GM23338 (cell line): ENCODE measurements at regions not wholly inside any gene's neighbourhood (a gene's known extent, or its start where the extent isn't known, plus 50 kb on each side); places are given as distances from the start of the nearest gene placed in this dataset.

Experiments used
- ATAC-seq: fragments of 200-7000 bp; cut with Tn5 transposase; 3 replicates; pipeline ENCODE4 v1.9.1; 2020
- DNase-seq: peaks from one replicate; pipeline ENCODE4 v3.0.0-alpha.2; 2015; ENCODE audit warnings: low spot score
- H2AFZ ChIP-seq: fragments of 200-600 bp; sonication (generic); 2 replicates; pipeline ENCODE4 v1.8.0; 2016; ENCODE audit warnings: antibody characterized with exemption, mild to moderate bottlenecking, moderate library complexity
- H3F3A ChIP-seq: fragments of 200-600 bp; sonication (generic); replicated peaks from 2 replicates; pipeline ENCODE4 v1.8.0; 2017; ENCODE audit warnings: antibody characterized with exemption, mixed run types, low read depth
- H3K27ac ChIP-seq: fragments of 200-600 bp; sonication (generic); 2 replicates; pipeline ENCODE4 v1.6.1; 2016; ENCODE audit warnings: low read depth
- H3K27me3 ChIP-seq: fragments of 200-600 bp; sonication (generic); 2 replicates; pipeline ENCODE4 v1.8.0; 2016; ENCODE audit warnings: mild to moderate bottlenecking, mixed run types, moderate library complexity; ENCODE audit not compliant: insufficient read depth
- H3K36me3 ChIP-seq: fragments of 200-600 bp; sonication (generic); 2 replicates; pipeline ENCODE4 v1.8.0; 2016; ENCODE audit warnings: mild to moderate bottlenecking; ENCODE audit not compliant: insufficient read depth
- H3K4me1 ChIP-seq: fragments of 200-600 bp; sonication (generic); 2 replicates; pipeline ENCODE4 v1.8.0; 2016; ENCODE audit warnings: mild to moderate bottlenecking, moderate library complexity; ENCODE audit not compliant: insufficient read depth
- H3K4me2 ChIP-seq: fragments of 200-600 bp; sonication (generic); 2 replicates; pipeline ENCODE4 v1.7.1; 2017; ENCODE audit warnings: mixed run types
- H3K4me3 ChIP-seq: fragments of 200-600 bp; sonication (generic); 2 replicates; pipeline ENCODE4 v1.6.1; 2016; ENCODE audit warnings: mixed run types
- H3K79me2 ChIP-seq: fragments of 200-600 bp; sonication (generic); replicated peaks from 2 replicates; pipeline ENCODE4 v1.8.0; 2017; ENCODE audit warnings: mild to moderate bottlenecking; ENCODE audit not compliant: insufficient read depth
- H3K9me2 ChIP-seq: fragments of 200-600 bp; sonication (generic); 2 replicates; pipeline ENCODE4 v1.8.0; 2017; ENCODE audit not compliant: insufficient read depth
- H4K20me1 ChIP-seq: fragments of 200-600 bp; sonication (generic); replicated peaks from 2 replicates; pipeline ENCODE4 v1.8.0; 2017; ENCODE audit warnings: mild to moderate bottlenecking; ENCODE audit not compliant: insufficient read depth
- H3K27ac Mint-ChIP-seq: 2 replicates; pipeline ENCODE4 v1.8.0; 2020; ENCODE audit warnings: inconsistent platforms, mild to moderate bottlenecking, moderate library complexity, mixed read lengths
- H3K27me3 Mint-ChIP-seq: 3 replicates; pipeline ENCODE4 v1.8.0; 2022; ENCODE audit warnings: low read depth, mild to moderate bottlenecking, moderate library complexity, mixed read lengths, inconsistent platforms; ENCODE audit not compliant: insufficient read depth, poor library complexity
- H3K36me3 Mint-ChIP-seq: 3 replicates; pipeline ENCODE4 v1.8.0; 2021; ENCODE audit warnings: low read depth, mild to moderate bottlenecking, inconsistent platforms, moderate library complexity, mixed read lengths
- H3K4me1 Mint-ChIP-seq: 3 replicates; pipeline ENCODE4 v1.8.0; 2020; ENCODE audit warnings: mild to moderate bottlenecking, inconsistent platforms, mixed read lengths
- H3K4me3 Mint-ChIP-seq: 3 replicates; pipeline ENCODE4 v1.8.0; 2021; ENCODE audit warnings: moderate library complexity, mild to moderate bottlenecking, inconsistent platforms, mixed read lengths
- H3K9me3 Mint-ChIP-seq: 3 replicates; pipeline ENCODE4 v1.8.0; 2020; ENCODE audit warnings: moderate library complexity, mild to moderate bottlenecking, inconsistent platforms, mixed read lengths
- CREB1 ChIP-seq: fragments of 250-450 bp; sonication (Bioruptor Pico); IDR thresholded peaks from 2 replicates; pipeline ENCODE4 v1.5.0; 2020; ENCODE audit warnings: low read depth, mild to moderate bottlenecking, moderate library complexity
- CTCF ChIP-seq, 2 experiments: fragments of 200-600 bp in 1 of 2; sonication (generic) in 1 of 2; conservative IDR thresholded peaks; 2 replicates each; pipeline versions ENCODE4 v1.5.1 to v1.6.1; 2016 to 2017; ENCODE audit warnings: antibody characterized with exemption in 2 of 2, low read depth in 2 of 2, mild to moderate bottlenecking in 2 of 2, moderate library complexity in 1 of 2
- ETS1 ChIP-seq: IDR thresholded peaks from 2 replicates; pipeline ENCODE4 v1.6.1; 2016; ENCODE audit warnings: antibody characterized with exemption
- EZH2 ChIP-seq: fragments of 200-600 bp; sonication (generic); IDR thresholded peaks from one replicate; pipeline ENCODE4 v1.8.0; 2017; ENCODE audit warnings: antibody characterized with exemption, mild to moderate bottlenecking, low read depth; ENCODE audit not compliant: unreplicated experiment
- EZH2phosphoT487 ChIP-seq: fragments of 200-600 bp; sonication (generic); IDR thresholded peaks from one replicate; pipeline ENCODE4 v1.8.1; 2018; ENCODE audit warnings: antibody characterized with exemption; ENCODE audit not compliant: unreplicated experiment
- JUNB ChIP-seq: IDR thresholded peaks from one replicate; pipeline ENCODE4 v1.6.1; 2016; ENCODE audit warnings: antibody characterized with exemption; ENCODE audit not compliant: unreplicated experiment
- NANOG ChIP-seq: IDR thresholded peaks from 2 replicates; pipeline ENCODE4 v1.6.1; 2016; ENCODE audit warnings: antibody characterized with exemption, borderline replicate concordance
- POLR2AphosphoS5 ChIP-seq: IDR thresholded peaks from 2 replicates; pipeline ENCODE4 v1.6.1; 2016; ENCODE audit warnings: antibody characterized with exemption, low read depth
- REST ChIP-seq: IDR thresholded peaks from one replicate; pipeline ENCODE4 v1.6.1; 2018; ENCODE audit warnings: antibody characterized with exemption; ENCODE audit not compliant: unreplicated experiment
- STAT1 ChIP-seq: IDR thresholded peaks from one replicate; pipeline ENCODE4 v1.6.1; 2016; ENCODE audit warnings: antibody characterized with exemption; ENCODE audit not compliant: unreplicated experiment
- ZNF114 ChIP-seq: fragments of 250-450 bp; sonication (Bioruptor Pico); IDR thresholded peaks from 2 replicates; pipeline ENCODE4 v1.5.0; 2020; ENCODE audit warnings: mild to moderate bottlenecking, moderate library complexity
- ZNF331 ChIP-seq: fragments of 250-450 bp; sonication (Bioruptor Pico); IDR thresholded peaks from 2 replicates; pipeline ENCODE4 v1.5.0; 2020; ENCODE audit warnings: low read depth, mild to moderate bottlenecking, moderate library complexity
- ZNF462 ChIP-seq: fragments of 250-450 bp; sonication (Bioruptor Pico); IDR thresholded peaks from 2 replicates; pipeline ENCODE4 v1.5.0; 2020; ENCODE audit warnings: mild to moderate bottlenecking, moderate library complexity

- Histone ChIP-seq H3K4me2 (no peak overlapping the region), H3K9me2 (peaks cover 12% of the 10 kb centered on the region), H3K79me2 (no peaks in the 10 kb centered on the region), H3K27ac (no peak overlapping the region), H3K4me3 (no peak overlapping the region), H3K4me1 (no peaks in the 10 kb centered on the region), H4K20me1 (no peaks in the 10 kb centered on the region), H2AFZ (no peak overlapping the region), H3K27me3 (no peaks in the 10 kb centered on the region), H3K36me3 (no peaks in the 10 kb centered on the region), H3F3A (no peaks in the 10 kb centered on the region)
- Mint-ChIP-seq H3K4me3 (no peak overlapping the region), H3K9me3 (no peaks in the 10 kb centered on the region), H3K4me1 (peaks cover 18% of the 10 kb centered on the region), H3K27me3 (peaks cover 2% of the 10 kb centered on the region), H3K36me3 (no peaks in the 10 kb centered on the region), H3K27ac (no peak overlapping the region)
- no peak for ATAC-seq
- TF ChIP-seq ZNF114 (CRISPR knock-in tag) (no peak), ETS1 (no peak), POLR2AphosphoS5 (no peak), CTCF (conservative IDR thresholded peaks at IDR 0.05; ENCODE audit: low read depth in 2 of 2) (no peak), EZH2phosphoT487 (no peak), NANOG (no peak), STAT1 (no peak), EZH2 (no peak), CREB1 (no peak), REST (no peak), ZNF331 (CRISPR knock-in tag) (no peak), JUNB (no peak), ZNF462 (CRISPR knock-in tag) (no peak)
- no peak for DNase-seq
Measured at GRCh38 chr1:67584938-67585337, 100.1 kb upstream of the GADD45A start.
